PC-9 (cell line): ENCODE measurements at regions not wholly inside any gene's neighbourhood (a gene's known extent, or its start where the extent isn't known, plus 50 kb on each side); places are given as distances from the start of the nearest gene placed in this dataset.

Experiments
- BruUV-seq: library from RNA; stranded (reverse); fragments of 400-500 nt; replicated peaks from 2 replicates; lab custom pipeline; 2021; lab: Mats Ljungman, UMichigan
- CTCF ChIA-PET: fragments of 300-600 bp; sonication (Branson Sonifier 250); formaldehyde crosslinking; loops from one replicate; lab custom pipeline; 2022; ENCODE audit warnings: antibody characterized with exemption; lab: Charles Lee
- POLR2A ChIA-PET: fragments of 300-600 bp; sonication (Branson Sonifier 250); formaldehyde crosslinking; loops from one replicate; lab custom pipeline; 2022; ENCODE audit warnings: antibody characterized with exemption; ENCODE audit not compliant: unreplicated experiment; lab: Charles Lee
- DNase-seq, 2 experiments: peaks; one replicate each; pipeline versions ENCODE4 v3.0.0 to v3.0.0-alpha.2; 2015 to 2022; ENCODE audit warnings: mixed read lengths in 1 of 2
- H2AFZ ChIP-seq: fragments of 200-600 bp; sonication (generic); 2 replicates; pipeline ENCODE4 v1.8.1; 2017; ENCODE audit warnings: antibody characterized with exemption
- H3F3A ChIP-seq: fragments of 200-600 bp; sonication (generic); 2 replicates; pipeline ENCODE4 v1.8.1; 2017; ENCODE audit warnings: antibody characterized with exemption, mild to moderate bottlenecking, low read depth; ENCODE audit not compliant: insufficient read depth
- H3K27ac ChIP-seq: fragments of 200-600 bp; sonication (generic); 2 replicates; pipeline ENCODE4 v1.6.1; 2016; ENCODE audit warnings: mixed run types
- H3K27me3 ChIP-seq: fragments of 200-600 bp; sonication (generic); 2 replicates; pipeline ENCODE4 v1.6.1; 2016; ENCODE audit warnings: low read depth, mixed run types; ENCODE audit not compliant: insufficient read depth
- H3K36me3 ChIP-seq: fragments of 200-600 bp; sonication (generic); 2 replicates; pipeline ENCODE4 v1.6.1; 2016; ENCODE audit warnings: low read depth, mixed run types
- H3K4me1 ChIP-seq: fragments of 200-600 bp; sonication (generic); replicated peaks from 2 replicates; pipeline ENCODE4 v1.6.1; 2016; ENCODE audit warnings: mixed run types; ENCODE audit not compliant: insufficient read depth
- H3K4me2 ChIP-seq: fragments of 200-600 bp; sonication (generic); 2 replicates; pipeline ENCODE4 v1.6.1; 2017; ENCODE audit warnings: mixed run types
- H3K4me3 ChIP-seq: fragments of 200-600 bp; sonication (generic); 2 replicates; pipeline ENCODE4 v1.6.1; 2016; ENCODE audit warnings: mixed run types
- H3K79me2 ChIP-seq: fragments of 200-600 bp; sonication (generic); 2 replicates; pipeline ENCODE4 v1.6.1; 2017; ENCODE audit warnings: low read depth, mixed run types
- H3K9me2 ChIP-seq: fragments of 200-600 bp; sonication (generic); 2 replicates; pipeline ENCODE4 v1.8.1; 2017; ENCODE audit warnings: mild to moderate bottlenecking; ENCODE audit not compliant: insufficient read depth
- H3K9me3 ChIP-seq: fragments of 200-600 bp; sonication (generic); 2 replicates; pipeline ENCODE4 v1.8.1; 2016; ENCODE audit warnings: low read depth; ENCODE audit not compliant: insufficient read depth
- H4K20me1 ChIP-seq: fragments of 200-600 bp; sonication (generic); 2 replicates; pipeline ENCODE4 v1.8.1; 2017; ENCODE audit not compliant: insufficient read depth
- CTCF ChIP-seq: fragments of 200-600 bp; sonication (generic); conservative IDR thresholded peaks from 2 replicates; pipeline ENCODE4 v1.6.1; 2017; ENCODE audit warnings: mixed run types, antibody characterized with exemption, mild to moderate bottlenecking, moderate library complexity
- EZH2 ChIP-seq: fragments of 200-600 bp; sonication (generic); IDR thresholded peaks from 2 replicates; pipeline ENCODE4 v1.8.0; 2017; ENCODE audit warnings: antibody characterized with exemption, low read depth
- intact Hi-C: fragments of 100-400 bp; cut with micrococcal nuclease; formaldehyde crosslinking; loops from one replicate; pipeline ENCODE4 v1.10.0; 2022; ENCODE audit not compliant: unreplicated experiment

GRCh38 chr2:67716895-67717396, 319.8 kb downstream of the ETAA1 start:
- Histone ChIP-seq H3K4me2 (no peak overlapping the region), H3F3A (no peaks in the 10 kb centered on the region), H3K79me2 (no peaks in the 10 kb centered on the region), H4K20me1 (no peaks in the 10 kb centered on the region), H3K9me2 (no peaks in the 10 kb centered on the region), H3K9me3 (no peaks in the 10 kb centered on the region), H3K4me1 (no peaks in the 10 kb centered on the region), H3K27ac (no peak overlapping the region), H3K4me3 (no peak overlapping the region), H3K27me3 (peaks cover 30% of the 10 kb centered on the region; the same call in 1 of the 2 replicates), H3K36me3 (no peaks in the 10 kb centered on the region), H2AFZ (no peak overlapping the region)
- intact Hi-C loops = no loop called here
- no peak for DNase-seq
- BruUV-seq = no TSS peak
- CTCF ChIA-PET = no interaction called here
- no peak for TF ChIP-seq EZH2
- TF ChIP-seq CTCF = no peak
- POLR2A ChIA-PET = no interaction called here

DNA sequence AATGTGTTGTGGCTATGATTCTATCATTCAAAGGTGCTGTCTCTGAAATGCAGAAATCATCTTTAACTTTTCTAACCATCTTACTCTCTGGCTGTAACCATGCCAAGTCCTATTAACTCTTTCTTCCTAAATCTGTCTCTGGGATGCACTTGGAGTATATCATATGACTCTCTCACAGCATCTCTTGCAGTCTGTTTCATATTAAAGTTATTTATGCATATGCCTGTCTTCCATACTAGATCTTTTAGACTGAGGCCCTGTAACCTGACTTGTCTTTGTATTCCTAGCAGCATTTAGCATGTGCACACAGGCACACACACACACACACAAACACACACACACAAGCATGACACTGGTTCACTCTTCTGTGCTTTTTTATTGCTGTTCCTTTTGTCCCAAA, 320.6 kb downstream of the ETAA1 start:
- Histone ChIP-seq H3K27ac (no peak overlapping the region), H3K36me3 (no peaks in the 10 kb centered on the region), H2AFZ (no peak overlapping the region), H3K79me2 (no peaks in the 10 kb centered on the region), H3F3A (no peaks in the 10 kb centered on the region), H3K4me1 (no peaks in the 10 kb centered on the region), H3K9me3 (no peaks in the 10 kb centered on the region), H3K4me2 (no peak overlapping the region), H3K27me3 (peaks cover 25% of the 10 kb centered on the region; the same call in 1 of the 2 replicates), H4K20me1 (no peaks in the 10 kb centered on the region), H3K4me3 (no peak overlapping the region), H3K9me2 (no peaks in the 10 kb centered on the region)
- no TSS peak for BruUV-seq
- DNase-seq = no peak
- TF ChIP-seq EZH2 (no peak), CTCF (no peak)
- ChIA-PET POLR2A (no interaction called here), CTCF (no interaction called here)
- intact Hi-C loops = no loop called here

DNA sequence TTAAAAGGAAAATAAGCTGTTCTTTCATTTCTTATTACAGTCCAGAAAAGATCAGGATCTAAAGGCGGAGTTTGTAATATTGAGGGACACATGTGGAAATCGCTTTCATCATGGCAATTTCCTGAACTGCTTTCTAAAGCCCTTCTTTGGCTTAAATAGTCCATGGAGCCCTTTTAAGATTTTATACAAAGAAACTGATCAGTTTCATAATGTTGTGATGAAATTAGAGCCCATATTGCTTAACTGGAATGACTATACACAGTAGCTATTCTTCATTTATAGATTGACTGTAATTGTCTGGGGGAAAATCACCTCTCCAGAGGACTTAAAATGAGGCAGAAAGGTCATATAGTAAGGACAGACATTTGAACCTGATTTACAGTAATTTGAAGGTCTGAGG, 322.2 kb downstream of the ETAA1 start:
- no peaks in the 10 kb centered on the region for H3K36me3 ChIP-seq
- no peak overlapping the region for H3K4me3 ChIP-seq
- H2AFZ ChIP-seq = no peak overlapping the region
- H3K27me3 ChIP-seq = peaks cover 12% of the 10 kb centered on the region; the same call in 1 of the 2 replicates
- no TSS peak for BruUV-seq
- H4K20me1 ChIP-seq = no peaks in the 10 kb centered on the region
- no peak for TF ChIP-seq CTCF
- TF ChIP-seq EZH2 = no peak
- POLR2A ChIA-PET = no interaction called here
- DNase-seq = no peak
- no peaks in the 10 kb centered on the region for H3K9me3 ChIP-seq
- H3K79me2 ChIP-seq = no peaks in the 10 kb centered on the region
- CTCF ChIA-PET = no interaction called here
- intact Hi-C loops = no loop called here
- no peak overlapping the region for H3K27ac ChIP-seq
- H3K4me2 ChIP-seq = no peak overlapping the region
- no peaks in the 10 kb centered on the region for H3K4me1 ChIP-seq
- H3K9me2 ChIP-seq = no peaks in the 10 kb centered on the region
- H3F3A ChIP-seq = no peaks in the 10 kb centered on the region
